RWPE1 (cell line): ENCODE measurements at regions not wholly inside any gene's neighbourhood (a gene's known extent, or its start where the extent isn't known, plus 50 kb on each side); places are given as distances from the start of the nearest gene placed in this dataset.

ENCODE experiments used
- CTCF ChIA-PET: fragments of 350-600 bp; sonication (Branson Sonifier 250); formaldehyde crosslinking; extraction: SDS; loops from one replicate; lab custom pipeline; 2021; lab: Yijun Ruan, JAX
- POLR2A ChIA-PET: fragments of 400-600 bp; formaldehyde crosslinking; extraction: SDS; loops from one replicate; lab custom pipeline; 2020; ENCODE audit warnings: antibody characterized with exemption; ENCODE audit not compliant: low non-redundant PET; lab: Yijun Ruan, JAX
- DNase-seq: peaks from one replicate; pipeline ENCODE4 v3.0.0; 2012; ENCODE audit warnings: low spot score
- H3K27ac ChIP-seq: fragments of 450-650 bp; 2 replicates; pipeline ENCODE4 v1.5.1; 2017
- CTCF ChIP-seq: fragments of 450-650 bp; conservative IDR thresholded peaks from 2 replicates; pipeline ENCODE4 v1.5.1; 2017; ENCODE audit warnings: low read depth, mild to moderate bottlenecking

- POLR2A ChIA-PET = no interaction called here
- DNase-seq = no peak
- no peak for TF ChIP-seq CTCF
- CTCF ChIA-PET = no interaction called here
- no peak overlapping the region for H3K27ac ChIP-seq
Observed at GRCh38 chr22:48004936-48005335, 1242.5 kb downstream of the TBC1D22A start.

- no peak for DNase-seq
- ChIA-PET CTCF (no interaction called here), POLR2A (no interaction called here)
- no peak for TF ChIP-seq CTCF
- H3K27ac ChIP-seq = no peak overlapping the region
Observed at GRCh38 chr22:48004038-48004437, 1241.6 kb downstream of the TBC1D22A start.

- H3K27ac ChIP-seq = no peak overlapping the region
- DNase-seq = no peak
- ChIA-PET CTCF (no interaction called here), POLR2A (no interaction called here)
- no peak for TF ChIP-seq CTCF
Observed at GRCh38 chr22:48001101-48001500, 1238.7 kb downstream of the TBC1D22A start.

DNA sequence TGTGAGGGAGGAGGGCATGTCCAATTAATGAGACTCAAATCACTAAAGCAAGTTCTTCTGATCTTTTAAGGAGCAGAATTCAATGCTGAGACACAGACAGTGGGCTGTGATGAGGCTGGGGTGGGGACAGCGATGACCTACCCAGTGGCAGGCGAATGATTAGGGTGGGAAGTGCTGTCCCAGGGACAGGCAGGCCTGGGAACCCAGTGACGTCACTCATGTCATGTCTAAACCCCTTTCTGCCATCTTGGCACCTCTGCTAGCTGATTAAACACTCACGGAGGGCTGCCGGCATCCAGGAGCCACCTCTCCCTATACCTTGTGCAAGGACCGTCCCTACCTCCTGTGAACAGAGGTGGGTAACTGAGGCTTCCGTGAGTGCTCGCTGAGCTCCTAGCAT lies 1235.2 kb downstream of the TBC1D22A start:
- TF ChIP-seq CTCF = no peak
- CTCF ChIA-PET = no interaction called here
- H3K27ac ChIP-seq = no peak overlapping the region
- POLR2A ChIA-PET = no interaction called here
- no peak for DNase-seq

- POLR2A ChIA-PET = no interaction called here
- H3K27ac ChIP-seq = no peak overlapping the region
Observed at GRCh38 chr22:47997052-47997590, 1234.7 kb downstream of the TBC1D22A start.

DNA sequence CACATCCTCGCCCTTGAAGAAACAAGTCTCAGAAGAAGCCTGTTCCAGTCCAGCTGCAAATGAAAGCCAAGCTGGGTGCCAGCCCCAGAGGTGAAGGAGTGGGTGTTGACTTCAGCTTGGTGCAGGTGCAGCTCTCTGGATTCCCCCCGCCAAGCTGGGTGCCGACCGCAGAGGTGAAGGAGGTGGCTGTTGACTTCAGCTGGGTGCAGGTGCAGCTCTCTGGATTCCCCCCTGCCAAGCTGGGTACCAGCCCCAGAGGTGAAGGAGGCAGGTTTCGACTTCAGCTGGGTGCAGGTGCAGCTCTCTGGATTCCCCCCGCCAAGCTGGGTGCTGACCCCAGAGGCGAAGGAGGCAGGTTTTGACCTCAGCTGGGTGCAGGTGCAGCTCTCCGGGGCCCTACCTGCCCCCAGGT lies 1234.0 kb downstream of the TBC1D22A start:
- TF ChIP-seq CTCF = no peak
- POLR2A ChIA-PET = no interaction called here
- no peak for DNase-seq
- no peak overlapping the region for H3K27ac ChIP-seq
- CTCF ChIA-PET = no interaction called here

More at GRCh38 chr22:47997052-47997590, 1234.7 kb downstream of the TBC1D22A start:
- no peak for TF ChIP-seq CTCF
- CTCF ChIA-PET = no interaction called here
- DNase-seq = no peak

DNA sequence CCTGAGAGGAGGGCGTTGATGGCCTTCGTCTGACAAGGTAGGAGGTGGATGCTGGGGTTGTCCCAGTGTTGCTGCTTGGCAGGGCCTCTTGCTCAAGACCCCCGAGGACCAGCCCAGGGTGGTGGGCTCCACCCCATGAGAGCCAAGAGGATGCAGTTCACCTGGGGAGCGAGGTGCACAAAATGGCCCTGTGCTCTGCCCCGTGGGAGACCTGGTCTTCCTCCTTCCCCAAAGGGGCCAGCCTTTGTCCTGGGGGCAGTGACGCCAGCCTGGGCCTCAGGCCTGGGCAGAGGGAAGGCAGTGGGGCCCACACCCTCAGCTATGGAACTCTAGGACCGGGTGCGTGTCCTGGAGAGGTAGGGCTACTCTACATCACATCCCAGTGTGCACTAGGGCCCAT lies 1233.3 kb downstream of the TBC1D22A start:
- ChIA-PET CTCF (no interaction called here), POLR2A (no interaction called here)
- no peak overlapping the region for H3K27ac ChIP-seq
- no peak for TF ChIP-seq CTCF
- no peak for DNase-seq
